Urinary bladder (tissue), 3 donors: ENCODE measurements at regions not wholly inside any gene's neighbourhood (a gene's known extent, or its start where the extent isn't known, plus 50 kb on each side); places are given as distances from the start of the nearest gene placed in this dataset.
"Not testable (repeated sequence)": the region's sequence is repeated elsewhere in the genome, so short reads cannot be mapped to it uniquely, and the experiment has no call there.

Source experiments
- DNase-seq: peaks from one replicate; pipeline ENCODE4 v3.0.0-alpha.2; 2015; ENCODE audit errors: extremely low spot score
- H3K27ac ChIP-seq: one replicate; pipeline ENCODE4 v1.5.1; 2013; ENCODE audit warnings: low read depth, mild to moderate bottlenecking, moderate library complexity
- H3K36me3 ChIP-seq: one replicate; pipeline ENCODE4 v1.6.1; 2013; ENCODE audit warnings: mild to moderate bottlenecking, moderate library complexity; ENCODE audit not compliant: insufficient read depth
- H3K4me1 ChIP-seq: one replicate; pipeline ENCODE4 v1.6.1; 2013; ENCODE audit warnings: mild to moderate bottlenecking, moderate library complexity; ENCODE audit not compliant: insufficient read depth
- H3K4me3 ChIP-seq: one replicate; pipeline ENCODE4 v1.5.1; 2013; ENCODE audit warnings: low read depth, low read length
- WGBS: extraction: QIAGEN DNeasy Blood & Tissue Kit; methylation state at CpG from one replicate; pipeline ENCODE4 v1.1.7; 2013; 5-methylcytosine and 5-hydroxymethylcytosine counted together
- donor health status: healthy with polysubstance abuse.
- donor health status: healthy.

GRCh38 chr17:53765609-53766008 is 57.1 kb upstream of the KIF2B start:
- no peak for DNase-seq
- H3K4me1 ChIP-seq: no peaks in the 10 kb centered on the region
- H3K27ac ChIP-seq: no peak overlapping the region
- no peaks in the 10 kb centered on the region for H3K36me3 ChIP-seq
- H3K4me3 ChIP-seq: no peak overlapping the region
- WGBS: 84% methylated on average over 1 of the region's 1 CpG

DNA sequence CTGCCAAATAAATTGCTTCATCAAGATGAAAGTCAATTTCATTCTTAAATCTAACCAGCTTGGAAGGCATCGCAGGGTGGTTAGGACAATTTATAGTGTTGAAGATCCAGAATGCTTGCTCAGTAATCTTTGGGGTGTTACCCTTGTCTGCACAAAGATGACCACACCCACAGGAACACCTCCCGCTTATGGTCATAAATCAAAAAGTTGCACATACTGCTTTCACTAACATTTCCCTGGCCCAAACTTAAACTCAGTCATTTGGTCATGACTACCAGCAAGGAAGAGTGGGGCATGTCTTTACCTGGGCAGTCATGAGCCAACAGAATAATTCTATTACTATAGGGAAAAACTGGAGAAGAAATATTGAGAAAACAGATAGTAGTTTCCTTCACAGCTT is 57.6 kb upstream of the KIF2B start:
- no peaks in the 10 kb centered on the region for H3K36me3 ChIP-seq
- no peak overlapping the region for H3K27ac ChIP-seq
- no peak overlapping the region for H3K4me3 ChIP-seq
- H3K4me1 ChIP-seq: no peaks in the 10 kb centered on the region
- WGBS: 80% methylated on average over 2 of the region's 2 CpGs
- no peak for DNase-seq

- no peak overlapping the region for H3K27ac ChIP-seq
- WGBS: 98% methylated on average over 22 of the region's 22 CpGs
- no peaks in the 10 kb centered on the region for H3K4me1 ChIP-seq
These were observed 65.2 kb upstream of the KIF2B start for GRCh38 chr17:53757559-53757958.

GRCh38 chr17:53757116-53757515 is 65.6 kb upstream of the KIF2B start:
- not testable (repeated sequence) for H3K36me3 ChIP-seq, H3K4me1 ChIP-seq, DNase-seq, H3K27ac ChIP-seq, H3K4me3 ChIP-seq
- WGBS: 97% methylated on average over 20 of the region's 20 CpGs

More at GRCh38 chr17:53757559-53757958, 65.2 kb upstream of the KIF2B start:
- no peaks in the 10 kb centered on the region for H3K36me3 ChIP-seq
- no peak overlapping the region for H3K4me3 ChIP-seq
- no peak for DNase-seq

GRCh38 chr17:53749178-53749577 is 73.5 kb upstream of the KIF2B start:
- no peak overlapping the region for H3K27ac ChIP-seq
- no peaks in the 10 kb centered on the region for H3K36me3 ChIP-seq
- 25% methylated on average over 1 of the region's 1 CpG for WGBS
- no peak for DNase-seq
- no peak overlapping the region for H3K4me3 ChIP-seq
- no peaks in the 10 kb centered on the region for H3K4me1 ChIP-seq

- not testable (repeated sequence) for H3K27ac ChIP-seq, H3K36me3 ChIP-seq, H3K4me1 ChIP-seq, H3K4me3 ChIP-seq, DNase-seq
- WGBS: 63% methylated on average over 11 of the region's 11 CpGs
These were observed 74.4 kb upstream of the KIF2B start for GRCh38 chr17:53748159-53748820.

- Histone ChIP-seq H3K4me3 (no peak overlapping the region), H3K27ac (no peak overlapping the region), H3K4me1 (no peaks in the 10 kb centered on the region), H3K36me3 (no peaks in the 10 kb centered on the region)
- WGBS: 96% methylated on average over 1 of the region's 1 CpG
- DNase-seq: no peak
These were observed 82.4 kb upstream of the KIF2B start for GRCh38 chr17:53740312-53740711.

DNA sequence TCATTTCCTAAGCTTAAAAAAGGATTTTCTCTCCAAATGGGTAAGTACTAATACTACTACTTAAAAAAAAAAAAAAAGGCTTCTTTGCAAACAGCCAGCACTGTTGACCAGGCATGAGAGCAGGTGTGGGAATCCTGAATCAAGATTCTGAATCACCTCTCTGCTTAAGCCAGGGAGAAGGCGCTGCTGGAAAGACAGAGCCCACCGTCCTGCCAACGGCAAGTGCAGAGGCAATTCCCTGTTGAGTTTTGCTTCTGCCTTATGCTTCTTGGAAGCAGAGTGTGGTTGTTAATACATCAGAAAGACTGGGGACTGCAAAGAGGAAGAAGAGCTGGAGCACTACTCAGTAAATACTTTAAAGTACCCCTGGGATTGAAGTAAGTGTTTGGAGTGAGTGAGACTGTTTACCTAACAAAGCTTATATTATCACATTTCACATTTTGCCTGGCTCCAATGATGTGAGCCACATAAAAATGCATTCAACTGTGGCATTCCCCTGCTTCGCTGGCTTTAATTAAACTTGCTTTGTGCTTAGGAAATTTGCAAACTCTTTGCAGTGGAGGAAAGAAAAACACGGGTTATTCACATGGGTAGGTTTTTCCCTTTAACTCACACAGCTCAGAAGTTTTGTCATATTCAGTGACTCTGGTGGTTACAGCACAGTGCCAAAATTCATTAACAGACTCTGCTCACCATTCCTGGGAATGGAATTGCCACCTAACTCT is 86.0 kb upstream of the KIF2B start:
- no peak overlapping the region for H3K4me3 ChIP-seq
- no peak overlapping the region for H3K27ac ChIP-seq
- WGBS: 24% methylated on average over 5 of the region's 5 CpGs
- DNase-seq: no peak
- no peaks in the 10 kb centered on the region for H3K36me3 ChIP-seq
- no peaks in the 10 kb centered on the region for H3K4me1 ChIP-seq

DNA sequence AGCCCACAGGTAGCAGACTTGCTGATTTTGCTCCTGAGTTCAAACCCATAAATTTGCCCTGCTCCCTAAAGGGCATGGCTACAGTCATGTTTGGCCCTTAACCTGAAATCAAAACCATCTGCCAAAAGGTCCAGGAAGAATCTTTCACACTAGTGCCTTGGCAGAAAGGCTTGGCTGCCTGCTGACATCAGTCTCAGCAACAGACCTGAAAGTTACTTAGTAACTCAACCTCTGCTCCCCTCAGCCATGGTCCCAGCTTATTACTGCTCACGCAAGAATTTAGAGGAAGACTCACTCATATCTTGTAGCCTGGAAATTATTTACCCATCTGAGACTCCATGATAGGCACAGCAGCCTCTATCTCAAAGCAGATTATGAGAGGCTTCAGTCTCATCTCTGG is 98.0 kb upstream of the KIF2B start:
- no peaks in the 10 kb centered on the region for H3K36me3 ChIP-seq
- no peak overlapping the region for H3K4me3 ChIP-seq
- 98% methylated on average over 1 of the region's 1 CpG for WGBS
- no peaks in the 10 kb centered on the region for H3K4me1 ChIP-seq
- no peak for DNase-seq
- H3K27ac ChIP-seq: no peak overlapping the region

- H3K36me3 ChIP-seq: no peaks in the 10 kb centered on the region
- H3K4me1 ChIP-seq: no peaks in the 10 kb centered on the region
- H3K4me3 ChIP-seq: no peak overlapping the region
- no peak for DNase-seq
- no peak overlapping the region for H3K27ac ChIP-seq
- WGBS: 33% methylated on average over 2 of the region's 2 CpGs
These were observed 100.3 kb upstream of the KIF2B start for GRCh38 chr17:53722407-53722806.

- 22% methylated on average over 2 of the region's 2 CpGs for WGBS
- Histone ChIP-seq H3K4me3 (no peak overlapping the region), H3K36me3 (no peaks in the 10 kb centered on the region), H3K27ac (no peak overlapping the region), H3K4me1 (no peaks in the 10 kb centered on the region)
- no peak for DNase-seq
These were observed 101.6 kb upstream of the KIF2B start for GRCh38 chr17:53721101-53721500.

DNA sequence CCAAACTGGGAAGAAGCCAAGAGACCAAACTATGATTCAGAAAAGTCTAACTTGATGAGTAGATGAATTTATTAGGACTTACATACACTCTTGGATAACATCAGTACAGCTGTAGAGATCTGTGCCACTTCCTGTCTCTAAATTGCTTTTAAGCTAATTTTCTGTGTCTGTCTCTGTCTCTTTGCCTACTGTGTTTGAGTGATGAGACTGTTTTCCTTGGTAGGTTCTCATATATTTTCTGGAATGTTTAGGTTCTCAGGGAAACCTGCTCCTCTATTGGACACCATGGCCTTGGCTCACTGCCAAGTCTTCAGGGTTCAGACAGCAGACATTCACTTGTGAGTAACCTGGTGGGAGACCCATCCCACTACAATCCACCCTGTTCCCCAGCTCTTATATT is 103.5 kb upstream of the KIF2B start:
- H3K4me3 ChIP-seq: no peak overlapping the region
- no peaks in the 10 kb centered on the region for H3K36me3 ChIP-seq
- no peak for DNase-seq
- H3K27ac ChIP-seq: no peak overlapping the region
- no peaks in the 10 kb centered on the region for H3K4me1 ChIP-seq

GRCh38 chr17:53707566-53707965 is 115.2 kb upstream of the KIF2B start:
- 36% methylated on average over 4 of the region's 4 CpGs for WGBS
- Histone ChIP-seq H3K27ac (no peak overlapping the region), H3K4me1 (no peaks in the 10 kb centered on the region), H3K36me3 (no peaks in the 10 kb centered on the region), H3K4me3 (no peak overlapping the region)
- DNase-seq: no peak

DNA sequence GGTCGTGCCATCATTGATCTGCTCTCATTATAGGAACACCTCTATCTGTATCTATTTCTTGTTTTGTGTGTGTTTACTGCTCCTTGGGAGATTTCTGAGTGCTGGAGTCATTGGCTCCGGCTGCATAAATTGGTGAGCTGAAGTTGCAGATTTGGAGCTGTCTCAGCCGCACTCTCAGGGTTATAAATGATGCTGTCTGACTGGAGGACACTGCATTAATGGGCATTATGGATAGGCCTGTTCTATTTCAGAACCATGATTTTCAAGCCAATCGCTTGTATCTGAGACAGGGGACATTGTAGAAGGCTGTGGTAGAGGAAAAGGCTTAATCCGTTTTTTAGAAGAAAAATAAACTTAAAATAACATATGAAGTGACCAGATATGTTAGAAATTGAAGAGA is 126.4 kb upstream of the KIF2B start:
- WGBS: 74% methylated on average over 5 of the region's 5 CpGs
- no peaks in the 10 kb centered on the region for H3K4me1 ChIP-seq
- no peak overlapping the region for H3K27ac ChIP-seq
- no peak overlapping the region for H3K4me3 ChIP-seq
- H3K36me3 ChIP-seq: no peaks in the 10 kb centered on the region
- DNase-seq: no peak
